ENCODE measurements at regions not wholly inside any gene's neighbourhood (a gene's known extent, or its start where the extent isn't known, plus 50 kb on each side); places are given as distances from the start of the nearest gene placed in this dataset.
"Not testable (repeated sequence)": the region's sequence is repeated elsewhere in the genome, so short reads cannot be mapped to it uniquely, and the experiment has no call there.

- no peak for DNase-seq
Observed at GRCh38 chr4:29710519-29710918, 1009.6 kb upstream of the PCDH7 start.

DNA sequence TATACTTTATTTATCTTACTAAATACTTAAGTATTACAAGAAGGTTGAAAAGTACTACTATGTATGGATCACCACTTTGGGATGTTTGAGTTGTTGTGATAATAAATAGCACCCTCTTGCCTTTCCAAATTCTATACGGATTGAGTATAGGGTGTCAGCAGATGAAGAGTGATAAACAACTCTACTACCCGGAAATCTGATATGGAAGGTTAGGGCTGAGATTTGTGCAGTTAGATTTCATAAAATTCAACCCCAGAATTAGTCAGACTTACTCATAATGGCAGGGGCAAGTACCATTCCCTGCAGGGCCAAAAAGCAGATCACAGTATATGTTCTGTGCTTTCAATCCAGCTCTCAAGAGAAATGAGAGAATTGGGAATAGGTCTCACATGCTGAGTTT lies 1008.9 kb upstream of the PCDH7 start:
- DNase-seq, result no peak

- no peak for DNase-seq
Observed at GRCh38 chr4:29717287-29718057, 1002.7 kb upstream of the PCDH7 start.

GRCh38 chr4:29718136-29718535 lies 1002.0 kb upstream of the PCDH7 start:
- no peak for DNase-seq

- no peak for DNase-seq
Observed at GRCh38 chr4:29722253-29722652, 997.9 kb upstream of the PCDH7 start.

DNA sequence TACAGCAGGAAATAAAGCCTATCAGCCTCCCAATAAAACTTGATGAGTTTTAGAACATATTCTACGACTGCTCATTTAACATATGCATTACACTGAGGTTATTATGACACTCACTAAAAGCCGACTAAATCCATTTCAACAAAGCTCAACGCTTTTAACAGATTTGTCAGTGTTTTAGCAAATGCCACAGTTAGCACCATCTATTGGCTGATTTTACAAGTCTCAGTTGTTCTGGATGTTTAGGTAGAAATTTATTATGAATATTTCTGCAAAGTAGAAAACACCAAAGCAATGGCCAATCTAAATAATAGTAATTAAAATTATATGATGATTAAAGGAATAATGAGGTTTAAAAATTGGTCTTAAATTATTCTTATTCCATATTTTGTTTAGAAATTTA lies 993.2 kb upstream of the PCDH7 start:
- no peak for DNase-seq

- DNase-seq, result no peak
Observed at GRCh38 chr4:29734343-29735213, 985.6 kb upstream of the PCDH7 start.

- peak; percentile 2 for DNase-seq
Observed at GRCh38 chr4:29756966-29757365, 963.2 kb upstream of the PCDH7 start.

GRCh38 chr4:29762151-29762550 lies 958.0 kb upstream of the PCDH7 start:
- no peak for DNase-seq

- DNase-seq, result no peak
Observed at GRCh38 chr4:29770627-29771026, 949.5 kb upstream of the PCDH7 start.

GRCh38 chr4:29788123-29788522 lies 932.0 kb upstream of the PCDH7 start:
- not testable (repeated sequence) for DNase-seq

GRCh38 chr4:29805245-29805644 lies 914.9 kb upstream of the PCDH7 start:
- no peak for DNase-seq

- no peak for DNase-seq
Observed at GRCh38 chr4:29805916-29806480, 914.2 kb upstream of the PCDH7 start.

- DNase-seq, result no peak
Observed at GRCh38 chr4:29817961-29818360, 902.2 kb upstream of the PCDH7 start.

DNA sequence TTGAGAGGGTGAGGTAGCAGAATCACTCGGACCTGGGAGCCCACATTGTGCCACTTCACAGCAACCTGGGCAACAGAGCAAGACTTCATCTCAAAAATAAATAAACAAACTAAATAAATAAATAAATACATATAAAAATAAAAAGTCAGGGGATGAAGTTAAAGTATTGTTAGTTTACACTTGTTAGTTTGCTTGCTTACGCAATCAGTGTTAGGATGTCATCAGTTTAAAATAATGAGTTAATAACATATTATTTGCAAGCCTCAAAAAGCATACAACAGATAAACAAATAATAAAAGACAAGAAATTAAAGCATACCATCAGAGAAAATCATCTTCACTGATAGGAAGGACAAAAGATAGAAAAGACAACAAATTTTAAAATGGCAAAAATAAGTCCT lies 891.1 kb upstream of the PCDH7 start:
- DNase-seq, result no peak

GRCh38 chr4:29852537-29852936 lies 867.6 kb upstream of the PCDH7 start:
- DNase-seq, result no peak

GRCh38 chr4:29853833-29854232 lies 866.3 kb upstream of the PCDH7 start:
- DNase-seq, result no peak

GRCh38 chr4:29861307-29861706 lies 858.9 kb upstream of the PCDH7 start:
- DNase-seq, result peak; percentile 1

DNA sequence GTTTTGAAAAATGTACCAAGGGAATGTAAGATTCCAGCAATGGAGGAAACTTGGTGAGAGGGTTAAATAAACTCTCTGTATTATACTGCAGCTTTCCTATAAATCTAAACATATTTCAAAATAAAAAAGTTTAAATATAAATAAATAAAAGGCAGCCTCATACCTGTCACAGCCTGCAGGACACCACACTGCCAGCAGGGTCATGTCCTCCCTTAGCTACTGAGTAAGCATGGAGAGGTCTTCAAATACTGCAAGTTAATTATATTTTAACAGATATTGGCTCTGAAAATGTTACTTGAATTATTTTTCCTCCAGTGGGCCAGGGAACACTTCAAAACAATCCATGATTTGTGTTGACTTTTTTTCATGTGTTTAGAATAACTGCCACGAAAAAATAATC lies 852.8 kb upstream of the PCDH7 start:
- DNase-seq, result no peak

- DNase-seq, result no peak
Observed at GRCh38 chr4:29900336-29900735, 819.8 kb upstream of the PCDH7 start.

DNA sequence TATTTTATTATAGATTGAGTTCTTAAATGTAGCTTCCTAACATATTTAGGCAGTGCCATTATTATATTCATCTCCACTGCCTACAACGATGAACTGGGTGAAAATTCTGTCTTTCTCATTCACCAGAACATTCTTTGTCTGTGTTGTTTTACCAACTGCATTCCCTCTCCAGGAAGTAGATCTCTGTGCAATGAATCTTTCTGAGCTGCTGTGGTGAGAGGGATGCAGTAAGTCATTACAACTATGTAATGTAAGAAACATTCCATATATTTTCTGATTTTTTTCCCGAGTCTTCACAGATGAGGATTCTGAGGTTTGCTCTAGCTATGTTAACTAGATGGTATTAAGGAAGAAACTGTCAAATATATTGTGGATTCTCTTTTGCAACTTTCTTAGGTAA lies 811.9 kb upstream of the PCDH7 start:
- no peak for DNase-seq

- no peak for DNase-seq
Observed at GRCh38 chr4:29927895-29928294, 792.3 kb upstream of the PCDH7 start.

GRCh38 chr4:29948451-29948850 lies 771.7 kb upstream of the PCDH7 start:
- no peak for DNase-seq

GRCh38 chr4:29948858-29949257 lies 771.3 kb upstream of the PCDH7 start:
- no peak for DNase-seq
